DLD1 (cell line): ENCODE measurements at regions not wholly inside any gene's neighbourhood (a gene's known extent, or its start where the extent isn't known, plus 50 kb on each side); places are given as distances from the start of the nearest gene placed in this dataset.

Source experiments
- in situ Hi-C: cut with HindIII; loops from 2 replicates; pipeline ENCODE4 v1.10.0; 2017; ENCODE audit warnings: low sequenced_read_pairs

- in situ Hi-C loops, result no loop called here
Observed at GRCh38 chr1:182200025-182200812, 138.7 kb upstream of the ZNF648 start.

- in situ Hi-C loops, result no loop called here
Observed at GRCh38 chr1:182198006-182198605, 136.6 kb upstream of the ZNF648 start.

GRCh38 chr1:182196897-182197870 lies 135.7 kb upstream of the ZNF648 start:
- in situ Hi-C loops, result no loop called here

- in situ Hi-C loops, result no loop called here
Observed at GRCh38 chr1:182195733-182196132, 134.2 kb upstream of the ZNF648 start.

GRCh38 chr1:182193908-182194550 lies 132.5 kb upstream of the ZNF648 start:
- in situ Hi-C loops, result loop anchor here (5.0 kb wide), 1 partner anchor 107 kb away; no protein-coding TSS in a partner anchor

GRCh38 chr1:182192966-182193365 lies 131.5 kb upstream of the ZNF648 start:
- in situ Hi-C loops, result loop anchor here (5.0 kb wide), 1 partner anchor 106 kb away; no protein-coding TSS in a partner anchor

GRCh38 chr1:182192215-182192614 lies 130.7 kb upstream of the ZNF648 start:
- in situ Hi-C loops, result loop anchor here (5.0 kb wide), 1 partner anchor 105 kb away; no protein-coding TSS in a partner anchor

GRCh38 chr1:182191381-182192115 lies 130.0 kb upstream of the ZNF648 start:
- in situ Hi-C loops, result loop anchor here (5.0 kb wide), 1 partner anchor 104 kb away; no protein-coding TSS in a partner anchor

GRCh38 chr1:182189535-182190066 lies 128.1 kb upstream of the ZNF648 start:
- in situ Hi-C loops, result loop anchor here (5.0 kb wide), 1 partner anchor 102 kb away; no protein-coding TSS in a partner anchor

GRCh38 chr1:182186757-182187146 lies 125.2 kb upstream of the ZNF648 start:
- in situ Hi-C loops, result no loop called here

GRCh38 chr1:182185842-182186756 lies 124.6 kb upstream of the ZNF648 start:
- in situ Hi-C loops, result no loop called here

- in situ Hi-C loops, result no loop called here
Observed at GRCh38 chr1:182185136-182185535, 123.6 kb upstream of the ZNF648 start.

GRCh38 chr1:182183606-182184005 lies 122.1 kb upstream of the ZNF648 start:
- in situ Hi-C loops, result no loop called here

- in situ Hi-C loops, result no loop called here
Observed at GRCh38 chr1:182182311-182182710, 120.8 kb upstream of the ZNF648 start.

- in situ Hi-C loops, result no loop called here
Observed at GRCh38 chr1:182181167-182181572, 119.7 kb upstream of the ZNF648 start.

- in situ Hi-C loops, result no loop called here
Observed at GRCh38 chr1:182175361-182175931, 113.9 kb upstream of the ZNF648 start.

- in situ Hi-C loops, result no loop called here
Observed at GRCh38 chr1:182174513-182174855, 113.0 kb upstream of the ZNF648 start.

- in situ Hi-C loops, result no loop called here
Observed at GRCh38 chr1:182173808-182174512, 112.4 kb upstream of the ZNF648 start.
